ENCODE measurements at regions not wholly inside any gene's neighbourhood (a gene's known extent, or its start where the extent isn't known, plus 50 kb on each side); places are given as distances from the start of the nearest gene placed in this dataset.
A peak's percentile ranks its signal among the peaks of the same experiment; 100 is the strongest.

GRCh38 chr12:107360482-107360881 is 267.1 kb upstream of the CRY1 start:
- H3K4me3 ChIP-seq (ENCODE audit: low read depth in 1 of 3, low read length in 3 of 3) = no peak overlapping the region
- 88 to 96% (median 92%) methylated on average over 2 of the region's 2 CpGs for WGBS, 3 donors
- no peaks in the 10 kb centered on the region for H3K36me3 ChIP-seq (ENCODE audit: control insufficient read depth in 3 of 3, insufficient read depth in 2 of 3, low read depth in 1 of 3, low read length in 3 of 3)
- no peak for FAIRE-seq
- peaks cover 0 to 2% (median under 1%) of the 10 kb centered on the region in 3 donors for H3K27me3 ChIP-seq (ENCODE audit: control insufficient read depth in 3 of 3, insufficient read depth in 3 of 3, low read length in 3 of 3)
- H3K4me1 ChIP-seq (ENCODE audit: control insufficient read depth in 3 of 3, insufficient read depth in 2 of 3, low read depth in 1 of 3, low read length in 2 of 3) = no peaks in the 10 kb centered on the region
- H3K9me3 ChIP-seq (ENCODE audit: control insufficient read depth in 2 of 2, insufficient read depth in 1 of 2, low read depth in 1 of 2, low read length in 1 of 2) = no peaks in the 10 kb centered on the region
- H3K27ac ChIP-seq (ENCODE audit: low read depth in 1 of 3, low read length in 2 of 3) = no peak overlapping the region
- DNase-seq = no peak

DNA sequence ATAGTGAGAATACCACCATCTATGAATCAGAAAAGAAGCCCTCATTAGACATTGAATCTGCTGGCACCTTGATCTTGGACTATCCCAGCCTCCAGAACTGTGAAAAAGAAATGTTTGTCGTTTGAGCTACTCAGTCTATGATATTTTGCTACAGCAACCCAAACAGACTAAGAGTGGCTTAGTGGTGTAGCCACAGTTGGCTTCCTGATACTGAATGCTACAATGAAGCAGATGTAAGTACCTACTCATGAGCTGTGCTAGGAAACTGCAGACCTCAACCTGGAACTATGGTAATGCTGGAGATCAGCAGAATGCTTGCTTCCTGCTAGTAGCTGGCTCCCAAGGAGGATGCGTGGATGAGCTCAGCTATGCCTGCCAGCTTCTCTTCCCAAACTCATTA is 268.6 kb upstream of the CRY1 start:
- no peak overlapping the region for H3K27ac ChIP-seq (ENCODE audit: low read depth in 1 of 3, low read length in 2 of 3)
- no peaks in the 10 kb centered on the region for H3K4me1 ChIP-seq (ENCODE audit: control insufficient read depth in 3 of 3, insufficient read depth in 2 of 3, low read depth in 1 of 3, low read length in 2 of 3)
- peaks cover 0 to 3% (median 2%) of the 10 kb centered on the region in 3 donors for H3K27me3 ChIP-seq (ENCODE audit: control insufficient read depth in 3 of 3, insufficient read depth in 3 of 3, low read length in 3 of 3)
- no peaks in the 10 kb centered on the region for H3K36me3 ChIP-seq (ENCODE audit: control insufficient read depth in 3 of 3, insufficient read depth in 2 of 3, low read depth in 1 of 3, low read length in 3 of 3)
- no peaks in the 10 kb centered on the region for H3K9me3 ChIP-seq (ENCODE audit: control insufficient read depth in 2 of 2, insufficient read depth in 1 of 2, low read depth in 1 of 2, low read length in 1 of 2)
- DNase-seq = no peak
- WGBS, 3 donors = 78 to 89% (median 83%) methylated on average over 2 of the region's 2 CpGs
- FAIRE-seq = no peak
- no peak overlapping the region for H3K4me3 ChIP-seq (ENCODE audit: low read depth in 1 of 3, low read length in 3 of 3)

- H3K27me3 ChIP-seq (ENCODE audit: control insufficient read depth in 3 of 3, insufficient read depth in 3 of 3, low read length in 3 of 3) = peaks cover 0 to 3% (median 2%) of the 10 kb centered on the region in 3 donors
- 89 to 90% (median 90%) methylated on average over 5 of the region's 5 CpGs for WGBS, 3 donors
- H3K4me1 ChIP-seq (ENCODE audit: control insufficient read depth in 3 of 3, insufficient read depth in 2 of 3, low read depth in 1 of 3, low read length in 2 of 3) = no peaks in the 10 kb centered on the region
- no peak overlapping the region for H3K4me3 ChIP-seq (ENCODE audit: low read depth in 1 of 3, low read length in 3 of 3)
- H3K9me3 ChIP-seq (ENCODE audit: control insufficient read depth in 2 of 2, insufficient read depth in 1 of 2, low read depth in 1 of 2, low read length in 1 of 2) = no peaks in the 10 kb centered on the region
- no peak overlapping the region for H3K27ac ChIP-seq (ENCODE audit: low read depth in 1 of 3, low read length in 2 of 3)
- DNase-seq (no peak), FAIRE-seq (no peak)
- H3K36me3 ChIP-seq (ENCODE audit: control insufficient read depth in 3 of 3, insufficient read depth in 2 of 3, low read depth in 1 of 3, low read length in 3 of 3) = no peaks in the 10 kb centered on the region
Measured at GRCh38 chr12:107362960-107363359, 269.6 kb upstream of the CRY1 start.

DNA sequence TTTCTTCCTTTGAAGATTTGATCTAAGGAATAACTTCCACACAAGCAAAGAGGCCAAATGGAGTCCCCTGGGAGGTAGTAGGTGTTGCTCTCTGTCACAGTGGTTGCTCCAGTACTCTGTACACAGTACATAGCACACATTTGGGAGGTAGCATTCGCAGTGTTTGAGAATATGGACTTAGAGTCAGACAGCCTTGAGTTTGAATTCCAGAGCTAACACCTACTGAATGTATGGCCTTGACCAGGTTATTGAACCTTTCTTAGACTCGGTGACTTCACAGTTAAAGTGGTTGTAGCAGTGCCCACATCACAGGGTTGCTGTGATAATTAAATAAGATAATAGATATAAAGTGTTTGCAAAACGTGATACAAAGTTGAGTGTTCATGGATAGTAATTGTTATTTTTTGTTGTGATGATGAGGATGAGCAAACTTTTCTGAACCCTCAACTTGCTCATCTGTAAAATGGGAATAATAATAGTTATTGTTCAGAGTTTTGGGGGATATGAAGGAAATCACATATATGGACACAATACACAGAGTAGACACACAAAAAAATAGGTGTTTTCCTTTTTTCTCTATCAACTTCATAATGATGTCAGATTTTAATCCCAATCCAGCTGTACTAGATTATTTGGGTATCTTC is 271.6 kb upstream of the CRY1 start:
- WGBS, 3 donors = 57 to 74% (median 71%) methylated on average over 3 of the region's 3 CpGs
- no peak for FAIRE-seq

DNA sequence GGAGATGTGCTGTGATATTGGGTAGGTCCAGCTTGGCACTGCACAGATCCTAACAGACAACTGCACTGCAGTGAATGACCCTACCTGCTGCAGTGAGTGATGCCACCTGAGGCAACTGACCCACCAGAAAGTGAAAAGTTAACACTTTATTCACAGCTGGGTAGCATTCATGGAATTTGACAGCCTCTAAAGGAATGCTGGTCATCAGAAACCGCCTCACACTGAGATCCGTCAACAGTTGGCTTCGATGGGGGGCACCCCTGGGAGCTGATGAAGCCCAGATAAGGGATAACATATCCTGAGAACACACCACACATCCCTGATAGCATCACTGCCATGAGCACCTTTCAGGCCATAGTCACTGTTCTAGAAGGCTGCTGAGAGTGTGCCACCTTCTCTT is 272.4 kb upstream of the CRY1 start:
- Histone ChIP-seq H3K9me3 (ENCODE audit: control insufficient read depth in 2 of 2, insufficient read depth in 1 of 2, low read depth in 1 of 2, low read length in 1 of 2) (no peaks in the 10 kb centered on the region), H3K4me1 (ENCODE audit: control insufficient read depth in 3 of 3, insufficient read depth in 2 of 3, low read depth in 1 of 3, low read length in 2 of 3) (no peaks in the 10 kb centered on the region), H3K27me3 (ENCODE audit: control insufficient read depth in 3 of 3, insufficient read depth in 3 of 3, low read length in 3 of 3) (peaks cover 0 to 3% (median 0%) of the 10 kb centered on the region in 3 donors), H3K4me3 (ENCODE audit: low read depth in 1 of 3, low read length in 3 of 3) (no peak overlapping the region), H3K27ac (ENCODE audit: low read depth in 1 of 3, low read length in 2 of 3) (no peak overlapping the region), H3K36me3 (ENCODE audit: control insufficient read depth in 3 of 3, insufficient read depth in 2 of 3, low read depth in 1 of 3, low read length in 3 of 3) (no peaks in the 10 kb centered on the region)
- no peak for DNase-seq
- FAIRE-seq = no peak
- WGBS, 3 donors = 64 to 90% (median 84%) methylated on average over 3 of the region's 3 CpGs

More for the DNA sequence above, 271.6 kb upstream of the CRY1 start:
- no peak overlapping the region for H3K27ac ChIP-seq (ENCODE audit: low read depth in 1 of 3, low read length in 2 of 3)
- H3K9me3 ChIP-seq (ENCODE audit: control insufficient read depth in 2 of 2, insufficient read depth in 1 of 2, low read depth in 1 of 2, low read length in 1 of 2) = no peaks in the 10 kb centered on the region
- no peak for DNase-seq
- no peaks in the 10 kb centered on the region for H3K4me1 ChIP-seq (ENCODE audit: control insufficient read depth in 3 of 3, insufficient read depth in 2 of 3, low read depth in 1 of 3, low read length in 2 of 3)
- peaks cover 0 to 3% (median 2%) of the 10 kb centered on the region in 3 donors for H3K27me3 ChIP-seq (ENCODE audit: control insufficient read depth in 3 of 3, insufficient read depth in 3 of 3, low read length in 3 of 3)
- no peak overlapping the region for H3K4me3 ChIP-seq (ENCODE audit: low read depth in 1 of 3, low read length in 3 of 3)
- no peaks in the 10 kb centered on the region for H3K36me3 ChIP-seq (ENCODE audit: control insufficient read depth in 3 of 3, insufficient read depth in 2 of 3, low read depth in 1 of 3, low read length in 3 of 3)

DNA sequence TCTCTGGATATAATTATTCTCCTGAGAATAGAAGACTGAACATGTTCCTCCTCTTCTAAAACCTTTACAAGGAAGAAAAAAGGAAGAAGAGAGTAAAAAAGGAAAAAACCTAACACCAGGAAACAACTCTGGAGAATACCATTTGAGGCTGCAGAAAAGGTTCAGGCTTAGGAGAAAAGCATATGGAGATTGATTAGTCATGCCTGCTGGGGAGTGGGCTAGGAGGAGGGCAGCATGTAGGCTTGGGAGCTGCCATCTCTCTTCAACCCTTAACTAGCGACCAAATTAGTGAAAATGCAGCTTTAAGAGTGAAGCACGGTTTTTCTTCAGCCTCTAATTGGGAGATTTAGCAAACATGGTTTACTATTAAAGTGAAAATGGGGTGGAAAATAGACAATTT is 273.0 kb upstream of the CRY1 start:
- FAIRE-seq = no peak
- Histone ChIP-seq H3K27me3 (ENCODE audit: control insufficient read depth in 3 of 3, insufficient read depth in 3 of 3, low read length in 3 of 3) (peaks cover 0 to 3% (median 0%) of the 10 kb centered on the region in 3 donors), H3K4me3 (ENCODE audit: low read depth in 1 of 3, low read length in 3 of 3) (no peak overlapping the region), H3K36me3 (ENCODE audit: control insufficient read depth in 3 of 3, insufficient read depth in 2 of 3, low read depth in 1 of 3, low read length in 3 of 3) (no peaks in the 10 kb centered on the region), H3K9me3 (ENCODE audit: control insufficient read depth in 2 of 2, insufficient read depth in 1 of 2, low read depth in 1 of 2, low read length in 1 of 2) (no peaks in the 10 kb centered on the region), H3K4me1 (ENCODE audit: control insufficient read depth in 3 of 3, insufficient read depth in 2 of 3, low read depth in 1 of 3, low read length in 2 of 3) (no peaks in the 10 kb centered on the region), H3K27ac (ENCODE audit: low read depth in 1 of 3, low read length in 2 of 3) (no peak overlapping the region)
- DNase-seq = no peak
- 81 to 96% (median 91%) methylated on average over 2 of the region's 2 CpGs for WGBS, 3 donors

GRCh38 chr12:107368586-107368985 is 275.2 kb upstream of the CRY1 start:
- Histone ChIP-seq H3K27me3 (ENCODE audit: control insufficient read depth in 3 of 3, insufficient read depth in 3 of 3, low read length in 3 of 3) (peaks cover 0 to 3% (median 0%) of the 10 kb centered on the region in 3 donors), H3K4me1 (ENCODE audit: control insufficient read depth in 3 of 3, insufficient read depth in 2 of 3, low read depth in 1 of 3, low read length in 2 of 3) (no peaks in the 10 kb centered on the region), H3K9me3 (ENCODE audit: control insufficient read depth in 2 of 2, insufficient read depth in 1 of 2, low read depth in 1 of 2, low read length in 1 of 2) (no peaks in the 10 kb centered on the region), H3K27ac (ENCODE audit: low read depth in 1 of 3, low read length in 2 of 3) (no peak overlapping the region), H3K4me3 (ENCODE audit: low read depth in 1 of 3, low read length in 3 of 3) (no peak overlapping the region), H3K36me3 (ENCODE audit: control insufficient read depth in 3 of 3, insufficient read depth in 2 of 3, low read depth in 1 of 3, low read length in 3 of 3) (no peaks in the 10 kb centered on the region)
- FAIRE-seq (no peak), DNase-seq (no peak)
- WGBS, 3 donors = 61 to 71% (median 70%) methylated on average over 5 of the region's 5 CpGs

GRCh38 chr12:107369006-107369405 is 275.7 kb upstream of the CRY1 start:
- H3K27me3 ChIP-seq (ENCODE audit: control insufficient read depth in 3 of 3, insufficient read depth in 3 of 3, low read length in 3 of 3) = peaks cover 0 to 3% (median 0%) of the 10 kb centered on the region in 3 donors
- H3K4me1 ChIP-seq (ENCODE audit: control insufficient read depth in 3 of 3, insufficient read depth in 2 of 3, low read depth in 1 of 3, low read length in 2 of 3) = no peaks in the 10 kb centered on the region
- H3K27ac ChIP-seq (ENCODE audit: low read depth in 1 of 3, low read length in 2 of 3) = no peak overlapping the region
- no peaks in the 10 kb centered on the region for H3K9me3 ChIP-seq (ENCODE audit: control insufficient read depth in 2 of 2, insufficient read depth in 1 of 2, low read depth in 1 of 2, low read length in 1 of 2)
- FAIRE-seq (no peak), DNase-seq (no peak)
- H3K36me3 ChIP-seq (ENCODE audit: control insufficient read depth in 3 of 3, insufficient read depth in 2 of 3, low read depth in 1 of 3, low read length in 3 of 3) = no peaks in the 10 kb centered on the region
- 44 to 61% (median 53%) methylated on average over 2 of the region's 2 CpGs for WGBS, 3 donors
- no peak overlapping the region for H3K4me3 ChIP-seq (ENCODE audit: low read depth in 1 of 3, low read length in 3 of 3)

DNA sequence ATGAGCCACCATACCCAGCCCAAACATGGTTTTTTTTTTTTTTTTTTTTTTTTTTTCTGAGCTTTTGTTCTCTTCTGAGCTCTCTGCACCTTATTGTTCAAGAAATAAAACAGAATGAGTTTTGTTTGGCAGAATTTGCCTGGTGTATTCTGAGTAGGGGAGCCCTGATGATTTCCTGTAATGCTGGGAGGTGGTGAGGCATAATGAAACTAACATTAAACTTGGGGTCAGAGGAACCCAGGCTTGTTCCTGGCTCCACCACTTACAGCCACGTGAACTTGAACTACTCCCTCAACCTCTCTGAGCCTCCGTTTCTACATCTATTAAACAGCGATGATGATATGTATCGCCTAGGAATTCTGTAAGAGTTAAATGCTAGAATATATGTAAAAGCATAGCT is 276.3 kb upstream of the CRY1 start:
- Histone ChIP-seq H3K27me3 (ENCODE audit: control insufficient read depth in 3 of 3, insufficient read depth in 3 of 3, low read length in 3 of 3) (peaks cover 0 to 3% (median 0%) of the 10 kb centered on the region in 3 donors), H3K4me1 (ENCODE audit: control insufficient read depth in 3 of 3, insufficient read depth in 2 of 3, low read depth in 1 of 3, low read length in 2 of 3) (no peaks in the 10 kb centered on the region), H3K36me3 (ENCODE audit: control insufficient read depth in 3 of 3, insufficient read depth in 2 of 3, low read depth in 1 of 3, low read length in 3 of 3) (no peaks in the 10 kb centered on the region), H3K27ac (ENCODE audit: low read depth in 1 of 3, low read length in 2 of 3) (peak overlapping the region in 1 of 3 donors; percentile 6), H3K9me3 (ENCODE audit: control insufficient read depth in 2 of 2, insufficient read depth in 1 of 2, low read depth in 1 of 2, low read length in 1 of 2) (no peaks in the 10 kb centered on the region), H3K4me3 (ENCODE audit: low read depth in 1 of 3, low read length in 3 of 3) (no peak overlapping the region)
- DNase-seq = peak in 1 of 2 donors; percentile 40
- WGBS, 3 donors = 59 to 85% (median 70%) methylated on average over 4 of the region's 4 CpGs
- FAIRE-seq = no peak

Data from small intestine (tissue), 7 donors.